ENCODE measurements at regions not wholly inside any gene's neighbourhood (a gene's known extent, or its start where the extent isn't known, plus 50 kb on each side); places are given as distances from the start of the nearest gene placed in this dataset.
"Not testable (repeated sequence)": the region's sequence is repeated elsewhere in the genome, so short reads cannot be mapped to it uniquely, and the experiment has no call there.

GRCh38 chr5:96528826-96529474, 95.9 kb upstream of the PCSK1 start:
- DNase-seq (ENCODE audit: low spot score), result no peak

DNA sequence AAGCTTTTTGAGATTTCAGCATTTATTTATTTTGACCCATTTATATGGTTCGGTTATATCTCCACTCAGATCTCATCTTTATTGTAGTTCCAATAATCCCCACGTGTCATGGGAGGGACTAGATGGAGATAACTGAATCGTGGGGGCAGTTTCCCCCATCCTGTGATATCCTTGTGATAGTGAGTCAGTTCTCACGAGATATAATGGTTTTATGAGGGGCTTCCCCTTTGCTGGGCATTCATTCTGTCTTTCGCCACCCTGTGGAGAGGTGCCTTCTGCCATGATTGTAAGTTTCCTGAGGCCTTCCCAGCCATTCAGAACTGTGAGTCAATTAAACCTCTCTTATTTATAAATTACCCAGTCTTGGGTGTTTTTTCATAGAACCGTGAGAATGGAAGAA, 96.5 kb upstream of the PCSK1 start:
- no peak for DNase-seq (ENCODE audit: low spot score)

- no peak for DNase-seq (ENCODE audit: low spot score)
Observed at GRCh38 chr5:96530901-96531300, 97.9 kb upstream of the PCSK1 start.

DNA sequence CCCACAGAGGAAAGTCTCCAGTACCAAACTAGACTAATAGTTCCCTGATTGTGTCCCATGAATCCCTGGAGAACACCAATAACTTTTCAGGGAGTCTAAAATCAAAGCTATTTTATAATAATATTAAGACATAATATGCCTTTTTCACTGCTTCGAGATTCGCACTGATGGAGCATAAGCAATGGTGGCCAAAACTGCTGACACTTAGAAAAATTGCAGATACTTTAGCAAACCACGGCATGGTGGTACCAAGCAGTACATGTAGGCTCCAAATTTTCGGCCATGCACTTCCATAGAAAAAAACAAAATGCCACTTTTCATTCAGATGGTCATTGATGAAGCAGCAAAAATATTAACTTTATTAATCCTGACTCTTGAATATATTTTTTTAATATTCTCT, 100.3 kb upstream of the PCSK1 start:
- no peak for DNase-seq (ENCODE audit: low spot score)

DNA sequence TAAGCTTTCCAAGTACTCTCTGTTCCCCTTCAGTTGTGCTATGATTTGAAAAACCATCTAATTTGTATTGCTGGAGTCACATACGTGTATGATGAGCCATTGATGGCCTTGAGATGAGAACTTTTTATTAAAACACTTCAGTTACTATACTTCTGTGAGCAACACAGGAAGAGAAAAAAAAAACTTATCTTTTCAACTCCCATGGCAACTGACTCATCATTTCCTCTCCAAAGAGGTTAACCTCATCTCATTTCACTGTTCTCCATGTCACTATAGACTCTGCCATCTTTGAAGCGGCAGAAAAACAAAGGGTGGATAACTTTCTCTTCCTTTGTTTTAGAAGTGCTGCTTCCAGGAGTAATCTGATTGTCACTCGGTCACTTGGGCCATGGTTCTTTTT, 104.3 kb upstream of the PCSK1 start:
- DNase-seq (ENCODE audit: low spot score), result no peak

GRCh38 chr5:96538808-96539250, 105.8 kb upstream of the PCSK1 start:
- DNase-seq (ENCODE audit: low spot score), result no peak

- no peak for DNase-seq (ENCODE audit: low spot score)
Observed at GRCh38 chr5:96546120-96546519, 113.1 kb upstream of the PCSK1 start.

GRCh38 chr5:96547486-96547885, 114.4 kb upstream of the PCSK1 start:
- no peak for DNase-seq (ENCODE audit: low spot score)

DNA sequence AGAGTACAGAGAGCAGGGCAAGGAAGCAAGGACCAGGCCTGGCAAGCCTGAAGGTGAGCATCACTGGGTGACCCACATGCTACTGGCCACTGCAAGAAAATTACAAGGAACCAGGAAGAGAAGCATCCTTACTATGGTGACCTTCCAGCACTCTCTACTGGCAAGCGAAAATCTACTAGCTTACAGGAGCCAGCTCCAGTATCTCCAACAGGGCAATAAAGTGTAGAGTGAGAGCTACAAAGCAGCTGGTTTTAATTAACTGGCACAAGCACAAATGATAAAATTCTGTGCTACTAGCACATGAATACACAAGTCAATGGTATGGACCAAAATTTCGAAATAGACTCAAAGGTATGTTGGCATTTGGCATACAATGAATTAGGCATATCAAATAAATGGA, 113.3 kb upstream of the CAST start:
- DNase-seq (ENCODE audit: low spot score), result no peak

- not testable (repeated sequence) for DNase-seq (ENCODE audit: low spot score)
Observed at GRCh38 chr5:96560857-96561256, 101.3 kb upstream of the CAST start.

DNA sequence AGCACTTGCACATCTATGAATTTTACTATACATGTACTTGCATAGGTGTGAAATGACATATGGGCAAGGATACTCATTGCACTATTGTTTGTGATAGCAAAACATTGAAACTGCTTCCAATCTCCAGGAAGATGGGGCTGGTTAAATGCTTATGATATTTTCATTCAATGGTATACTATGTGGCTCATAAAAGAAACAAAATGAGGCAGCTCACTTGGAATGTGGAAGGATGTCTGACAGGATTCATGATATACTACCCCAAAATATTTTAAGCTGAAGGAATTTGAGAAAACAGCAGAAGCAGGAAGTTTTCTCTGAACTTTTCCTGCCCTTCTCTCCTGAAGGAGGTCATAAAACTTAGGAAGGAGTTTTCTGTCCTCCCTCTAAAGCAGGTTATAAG, 99.6 kb upstream of the CAST start:
- DNase-seq (ENCODE audit: low spot score), result no peak

- DNase-seq (ENCODE audit: low spot score), result no peak
Observed at GRCh38 chr5:96563816-96564215, 98.4 kb upstream of the CAST start.

DNA sequence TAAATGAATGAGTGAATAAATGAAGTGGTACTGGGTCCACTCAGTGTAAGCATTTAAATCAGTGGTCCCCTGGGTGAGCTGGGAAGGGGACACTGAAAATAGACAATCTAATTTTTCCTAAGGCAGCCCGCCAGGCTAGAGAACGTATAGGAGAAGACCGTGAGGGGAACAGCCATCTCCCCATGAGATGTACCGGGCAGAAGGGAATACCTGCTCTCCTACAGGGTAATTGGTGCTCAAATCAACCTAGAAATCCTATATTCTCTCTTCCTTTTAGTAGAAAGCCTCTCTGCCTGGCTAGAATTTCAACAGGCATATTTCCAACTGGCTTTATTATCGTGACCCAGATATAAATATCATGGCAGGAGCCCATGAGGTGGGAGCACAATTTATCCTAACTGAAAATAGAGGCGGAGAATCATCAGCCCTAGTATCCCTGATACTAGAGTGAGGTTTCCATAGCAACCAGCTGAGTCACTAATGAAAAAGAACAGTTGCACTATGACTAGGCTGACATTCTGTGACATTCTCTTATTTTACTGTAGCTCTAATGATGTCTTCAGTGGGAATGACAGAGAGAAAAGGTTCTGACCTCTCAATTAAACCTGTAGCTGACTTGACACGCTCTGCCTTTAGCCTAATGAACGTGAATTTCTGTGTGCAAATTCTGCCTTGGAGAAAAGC, 96.5 kb upstream of the CAST start:
- DNase-seq (ENCODE audit: low spot score), result peak; percentile 64

DNA sequence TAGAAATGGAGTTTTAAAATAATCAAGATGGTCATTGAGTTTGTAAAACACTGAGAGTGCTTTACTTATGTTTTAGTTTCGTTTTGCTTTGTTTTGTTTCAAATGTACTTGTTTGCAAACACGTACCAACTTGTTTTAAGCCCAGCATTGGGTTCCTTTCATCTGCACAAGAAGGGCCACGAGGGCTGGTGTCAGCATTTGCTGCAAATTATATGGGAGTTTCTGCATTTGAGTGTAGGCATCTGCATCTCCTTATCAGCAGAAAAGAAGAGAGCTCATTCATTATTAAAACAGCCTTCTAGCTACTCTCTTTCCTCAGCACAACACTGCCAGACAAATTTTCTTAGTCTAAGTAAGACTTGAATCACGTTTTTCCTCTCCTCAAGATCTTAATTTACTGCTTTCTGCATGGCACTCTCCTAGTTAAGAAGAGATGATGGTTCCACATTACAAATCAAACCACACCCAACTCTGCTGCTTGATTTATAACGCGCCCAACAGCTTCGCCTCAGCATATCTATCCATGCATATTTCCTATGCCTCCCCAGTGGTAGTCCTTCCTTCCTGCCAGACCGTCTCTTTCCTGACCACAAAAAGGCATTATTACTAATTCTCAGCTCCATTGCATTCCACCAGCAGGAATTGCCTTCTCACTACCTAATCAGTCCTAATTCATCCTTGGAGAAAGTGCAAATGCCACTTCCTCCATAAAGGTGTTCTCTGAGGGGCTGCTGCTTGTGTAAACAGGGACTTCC, 95.2 kb upstream of the CAST start:
- no peak for DNase-seq (ENCODE audit: low spot score)

DNA sequence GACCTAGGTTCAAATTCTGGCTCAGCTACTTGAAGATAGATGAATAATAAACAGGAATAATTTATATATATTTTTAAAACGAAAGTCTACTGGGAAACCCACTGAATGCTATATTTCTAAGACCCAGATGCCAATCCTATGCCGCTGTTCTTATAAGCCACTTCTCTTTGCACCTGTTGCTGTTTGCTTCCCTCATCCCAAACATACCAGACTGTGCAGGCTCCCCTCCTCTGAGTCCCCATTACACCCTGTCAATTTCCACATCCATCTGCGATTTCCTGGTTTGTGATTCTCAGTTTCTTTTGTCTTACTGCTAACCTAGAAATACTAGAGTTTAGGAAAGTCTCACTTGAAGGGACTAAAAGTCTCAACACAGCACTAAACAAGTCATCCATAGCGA, 92.8 kb upstream of the CAST start:
- no peak for DNase-seq (ENCODE audit: low spot score)

DNA sequence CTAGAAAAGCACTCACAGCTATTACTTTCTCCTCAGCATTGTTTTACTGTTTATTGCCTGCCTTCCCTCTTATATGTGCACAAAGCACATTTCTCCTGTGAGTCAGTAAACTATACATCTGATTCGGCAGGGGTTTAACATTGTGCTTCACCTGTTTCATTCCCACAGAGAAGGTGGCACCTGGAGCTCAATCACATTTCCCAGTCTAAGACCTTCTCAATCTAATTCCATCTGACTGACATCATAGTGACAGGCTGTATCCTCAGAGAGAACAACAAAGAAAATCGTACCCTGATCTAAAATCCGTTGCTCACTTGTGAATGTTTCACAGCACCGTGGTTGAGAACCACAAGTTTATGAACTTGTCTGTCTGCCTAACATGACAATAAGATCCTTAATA, 92.4 kb upstream of the CAST start:
- DNase-seq (ENCODE audit: low spot score), result no peak

GRCh38 chr5:96572864-96573512, 89.2 kb upstream of the CAST start:
- DNase-seq (ENCODE audit: low spot score), result no peak

DNA sequence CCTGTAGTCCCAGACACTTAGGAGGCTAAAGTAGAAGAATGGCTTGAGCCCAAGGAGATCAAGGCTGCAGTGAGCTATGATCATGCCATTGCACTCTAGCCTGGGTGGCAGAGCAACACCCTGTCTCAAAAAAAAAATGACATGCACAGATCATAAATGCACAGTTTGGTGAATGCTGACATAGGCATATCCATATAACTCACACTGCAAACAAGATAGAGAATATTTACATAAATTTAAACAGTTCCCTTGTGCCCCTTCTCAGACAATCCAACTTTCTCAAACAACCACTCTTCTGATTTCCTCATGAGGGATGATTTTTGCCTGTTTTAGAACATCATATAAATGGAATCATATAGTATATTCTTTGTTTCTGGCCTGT, 88.7 kb upstream of the CAST start:
- no peak for DNase-seq (ENCODE audit: low spot score)

DNA sequence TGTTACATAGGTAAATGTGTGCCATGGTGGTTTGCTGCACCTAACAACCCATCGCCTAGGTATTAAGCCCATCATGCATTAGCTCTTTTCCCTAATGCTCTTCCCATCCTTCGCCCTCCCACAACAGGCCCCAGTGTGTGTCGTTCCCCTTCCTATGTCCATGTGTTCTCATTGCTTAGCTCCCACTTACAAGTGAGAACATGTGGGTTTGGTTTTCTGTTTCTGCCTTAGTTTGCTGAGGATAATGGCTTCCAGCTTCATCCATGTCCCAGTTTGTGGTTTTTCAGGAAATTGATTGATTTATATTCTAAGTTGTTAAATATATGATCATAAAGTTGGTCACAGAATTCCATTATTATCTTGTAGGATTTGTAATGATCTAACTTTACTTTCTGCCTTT, 85.3 kb upstream of the CAST start:
- no peak for DNase-seq (ENCODE audit: low spot score)

- no peak for DNase-seq (ENCODE audit: low spot score)
Observed at GRCh38 chr5:96577909-96578308, 84.3 kb upstream of the CAST start.

DNA sequence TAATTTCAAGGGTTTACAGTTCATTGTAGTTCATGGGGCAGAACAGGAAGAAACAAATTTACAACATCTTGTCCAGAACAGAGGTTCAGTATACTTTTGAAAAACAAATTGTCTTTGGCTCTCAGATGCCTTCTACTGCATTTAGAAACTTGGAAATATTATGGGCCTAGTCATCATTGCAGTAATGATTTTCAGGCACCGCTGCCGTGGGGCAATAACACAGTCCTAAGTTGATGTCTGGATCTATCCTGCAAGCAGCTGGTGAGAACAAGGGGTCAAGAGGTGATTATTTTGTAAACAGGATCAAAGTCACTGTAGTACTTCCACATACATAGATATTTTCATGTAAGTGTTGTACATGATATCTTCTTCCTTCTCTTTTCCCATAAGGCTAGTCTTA, 82.5 kb upstream of the CAST start:
- no peak for DNase-seq (ENCODE audit: low spot score)

- DNase-seq (ENCODE audit: low spot score), result peak; percentile 56
Observed at GRCh38 chr5:96582343-96582742, 79.8 kb upstream of the CAST start.

DNA sequence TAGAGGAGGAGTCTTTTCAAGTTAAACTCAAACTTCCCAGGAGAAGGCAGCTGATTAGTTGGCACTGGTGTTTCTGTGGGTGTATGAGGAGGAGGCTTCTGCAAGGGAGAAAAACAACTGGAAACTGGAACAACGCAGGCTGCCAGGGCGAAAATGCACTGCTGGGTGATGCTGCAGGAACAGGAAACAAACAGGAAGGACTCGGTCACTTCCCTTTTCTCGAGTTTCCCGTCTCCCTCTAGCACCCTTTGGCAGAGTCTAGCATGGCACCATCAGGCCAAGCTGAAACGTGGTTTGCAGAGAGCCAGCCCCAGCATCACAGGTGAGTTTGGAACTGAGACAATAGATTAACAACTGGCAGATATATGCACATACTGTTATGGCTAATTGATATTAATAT, 77.5 kb upstream of the CAST start:
- DNase-seq (ENCODE audit: low spot score), result no peak
